ENCODE measurements at regions not wholly inside any gene's neighbourhood (a gene's known extent, or its start where the extent isn't known, plus 50 kb on each side); places are given as distances from the start of the nearest gene placed in this dataset.

DNA sequence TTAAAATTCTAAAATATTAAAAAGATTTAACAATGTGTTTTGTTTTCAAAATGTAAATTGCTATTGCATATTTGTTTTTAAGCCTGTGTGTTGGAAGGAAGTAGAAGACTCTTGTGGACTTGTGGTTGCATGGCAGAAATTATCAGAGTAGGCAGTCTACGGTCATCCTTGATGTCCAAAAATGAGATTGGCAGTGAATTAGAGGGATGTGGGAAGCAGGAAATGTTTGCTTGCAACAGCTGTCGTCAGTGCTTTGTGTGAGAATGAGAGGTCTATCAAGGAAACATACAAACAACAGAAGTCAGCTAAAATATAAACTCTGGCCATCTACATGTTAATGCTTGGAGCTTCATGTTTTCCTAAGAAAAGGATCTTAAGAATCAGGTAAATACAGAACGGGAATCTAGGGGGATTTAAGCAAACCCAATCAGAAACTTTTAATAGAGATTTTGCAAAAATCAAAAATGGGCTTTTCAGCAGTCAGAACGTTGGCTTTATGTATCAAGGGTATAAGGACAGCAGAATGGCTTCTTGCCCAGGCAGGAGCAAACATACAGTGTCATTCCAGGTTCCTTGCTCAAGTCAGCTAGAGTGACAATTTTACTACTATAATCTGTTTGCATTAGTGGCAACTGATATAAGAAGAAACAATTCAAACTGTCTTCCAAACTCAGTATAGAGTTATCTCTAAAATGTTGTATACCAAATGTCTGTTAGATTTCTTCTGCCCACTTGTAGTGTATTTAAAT lies 196.7 kb downstream of the CYB561 start (continued):
- no peak for TF ChIP-seq EZH2 (IDR thresholded peaks at IDR 0.05; ENCODE audit: borderline replicate concordance, low read depth, low read length)

DNA sequence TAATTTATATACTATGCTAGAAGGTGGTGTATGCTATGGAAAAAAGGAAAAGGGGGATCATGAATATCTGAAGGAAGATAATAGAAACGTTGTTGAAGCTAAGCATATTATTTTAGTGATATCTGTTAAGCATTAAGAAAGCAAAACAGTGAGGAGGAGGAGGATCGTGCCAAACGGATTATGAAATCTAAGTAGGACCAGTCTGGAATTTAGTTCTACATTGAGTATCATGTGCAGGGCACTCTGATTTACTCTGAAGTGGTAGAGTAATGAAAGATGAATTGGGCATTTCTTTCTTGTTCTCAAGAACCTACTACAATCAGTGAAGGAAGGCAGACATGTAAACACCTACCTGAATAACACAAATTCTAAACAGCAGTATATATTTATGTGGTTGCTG lies 195.3 kb downstream of the CYB561 start:
- Histone ChIP-seq H3K36me3 (ENCODE audit: control insufficient read depth, insufficient read depth, low read length) (no peaks in the 10 kb centered on the region), H4K20me1 (replicated peaks; ENCODE audit: control insufficient read depth, insufficient read depth, low read length) (no peaks in the 10 kb centered on the region), H3K9me3 (replicated peaks; ENCODE audit: control insufficient read depth, insufficient read depth, low read depth, low read length) (no peaks in the 10 kb centered on the region; the same call in 1 of the 2 replicates), H3K9ac (ENCODE audit: insufficient read depth in 1 of 2, low read depth in 2 of 2, low read length in 2 of 2) (no peak overlapping the region), H3K79me2 (ENCODE audit: control insufficient read depth, insufficient read depth, low read length) (no peaks in the 10 kb centered on the region), H3K9me1 (ENCODE audit: control insufficient read depth, insufficient read depth, low read length) (no peaks in the 10 kb centered on the region), H3K4me3 (no peak overlapping the region), H2AFZ (ENCODE audit: low read depth, low read length) (no peak overlapping the region), H3K4me2 (ENCODE audit: insufficient read depth, low read length) (no peak overlapping the region), H3K4me1 (replicated peaks in 1 of 2; ENCODE audit: control insufficient read depth in 2 of 2, insufficient read depth in 2 of 2, low read length in 2 of 2) (no peaks in the 10 kb centered on the region), H3K27me3 (ENCODE audit: control insufficient read depth in 2 of 2, insufficient read depth in 2 of 2, low read length in 2 of 2) (no peaks in the 10 kb centered on the region), H3K27ac (ENCODE audit: extremely low read depth, low read depth, low read length) (no peak overlapping the region)
- no peak for TF ChIP-seq U2AF2 (optimal IDR thresholded peaks at IDR 0.05; ENCODE audit: low read depth, low read length)
- no peak for TF ChIP-seq CBFA2T3 (IDR thresholded peaks at IDR 0.05)
- DNase-seq (ENCODE audit: extremely low read depth in 1 of 4, low spot score in 3 of 4) (no peak), FAIRE-seq (no peak), ATAC-seq (no peak)
- intact Hi-C loops (cut with micrococcal nuclease) (no loop called here), in situ Hi-C loops (cut with MboI) (no loop called here)
- WGBS (ENCODE audit: insufficient coverage, low coverage, missing lambda C conversion rate), result 15% methylated on average over 3 of the region's 3 CpGs
- ChIA-PET POLR2A (no interaction called here), CTCF (ENCODE audit: low intra/inter-chr PET ratio) (no interaction called here)
- BruUV-seq (replicated peaks), result no TSS peak

DNA sequence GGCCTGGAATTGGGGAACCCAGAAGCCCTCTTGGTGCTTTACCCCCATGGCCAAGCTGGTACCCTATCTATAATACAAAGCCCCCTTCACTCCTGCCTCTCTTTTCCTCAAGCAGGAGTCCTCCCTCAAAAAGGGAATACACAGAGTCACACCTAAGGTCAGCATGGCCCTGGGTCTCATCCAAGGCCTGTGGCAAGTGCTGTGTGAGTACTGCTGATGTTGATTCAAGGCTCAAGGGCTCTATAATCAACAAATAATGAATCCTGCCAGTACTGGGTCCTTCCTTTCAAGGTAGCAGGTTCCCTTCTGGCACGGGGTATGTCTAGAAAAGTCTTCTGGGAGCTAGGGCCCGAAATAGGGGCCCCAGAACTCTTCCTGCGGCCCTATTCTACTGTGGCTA lies 187.3 kb downstream of the CYB561 start:
- H2AFZ ChIP-seq (ENCODE audit: low read depth, low read length), result no peak overlapping the region
- in situ Hi-C loops (cut with MboI) (no loop called here), intact Hi-C loops (cut with micrococcal nuclease) (no loop called here)
- H3K79me2 ChIP-seq (ENCODE audit: control insufficient read depth, insufficient read depth, low read length), result no peaks in the 10 kb centered on the region
- no peak overlapping the region for H3K4me3 ChIP-seq
- ChIA-PET POLR2A (interaction anchor here (0.5 kb wide), 1 partner anchor 49 kb away, joined by 3 read pairs; no protein-coding TSS in a partner anchor), CTCF (ENCODE audit: low intra/inter-chr PET ratio) (no interaction called here)
- ATAC-seq, result no peak
- no peaks in the 10 kb centered on the region for H3K9me1 ChIP-seq (ENCODE audit: control insufficient read depth, insufficient read depth, low read length)
- BruUV-seq (replicated peaks), result no TSS peak
- H3K9me3 ChIP-seq (replicated peaks; ENCODE audit: control insufficient read depth, insufficient read depth, low read depth, low read length), result no peaks in the 10 kb centered on the region
- no peak for FAIRE-seq
- WGBS (ENCODE audit: insufficient coverage, low coverage, missing lambda C conversion rate), result 6% methylated on average over 3 of the region's 3 CpGs
- no peak overlapping the region for H3K9ac ChIP-seq (ENCODE audit: insufficient read depth in 1 of 2, low read depth in 2 of 2, low read length in 2 of 2)
- H3K27me3 ChIP-seq (ENCODE audit: control insufficient read depth in 2 of 2, insufficient read depth in 2 of 2, low read length in 2 of 2), result no peaks in the 10 kb centered on the region
- H3K4me1 ChIP-seq (replicated peaks in 1 of 2; ENCODE audit: control insufficient read depth in 2 of 2, insufficient read depth in 2 of 2, low read length in 2 of 2), result no peaks in the 10 kb centered on the region
- no peaks in the 10 kb centered on the region for H3K36me3 ChIP-seq (ENCODE audit: control insufficient read depth, insufficient read depth, low read length)
- DNase-seq (ENCODE audit: extremely low read depth in 1 of 4, low spot score in 3 of 4), result no peak
- no peaks in the 10 kb centered on the region for H4K20me1 ChIP-seq (replicated peaks; ENCODE audit: control insufficient read depth, insufficient read depth, low read length)
- H3K27ac ChIP-seq (ENCODE audit: extremely low read depth, low read depth, low read length), result no peak overlapping the region
- no peak overlapping the region for H3K4me2 ChIP-seq (ENCODE audit: insufficient read depth, low read length)
- TF ChIP-seq HIVEP1 (CRISPR knock-in tag; IDR thresholded peaks at IDR 0.05) (no peak), POLR2A (conservative IDR thresholded peaks at IDR 0.05) (no peak), ARNT (IDR thresholded peaks at IDR 0.05) (no peak), THRAP3 (IDR thresholded peaks at IDR 0.05; ENCODE audit: borderline replicate concordance) (no peak), ZNF146 (CRISPR knock-in tag; IDR thresholded peaks at IDR 0.05; ENCODE audit: unreplicated experiment) (no peak), ZNF584 (CRISPR knock-in tag; IDR thresholded peaks at IDR 0.05; ENCODE audit: low read depth) (no peak), U2AF2 (optimal IDR thresholded peaks at IDR 0.05; ENCODE audit: low read depth, low read length) (no peak)
- TF ChIP-seq, protein P1, sequence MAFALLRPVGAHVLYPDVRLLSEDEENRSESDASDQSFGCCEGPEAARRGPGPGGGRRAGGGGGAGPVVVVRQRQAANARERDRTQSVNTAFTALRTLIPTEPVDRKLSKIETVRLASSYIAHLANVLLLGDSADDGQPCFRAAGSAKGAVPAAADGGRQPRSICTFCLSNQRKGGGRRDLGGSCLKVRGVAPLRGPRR (CRISPR knock-in tag; IDR thresholded peaks at IDR 0.05), result no peak
- TF ChIP-seq, protein P2, sequence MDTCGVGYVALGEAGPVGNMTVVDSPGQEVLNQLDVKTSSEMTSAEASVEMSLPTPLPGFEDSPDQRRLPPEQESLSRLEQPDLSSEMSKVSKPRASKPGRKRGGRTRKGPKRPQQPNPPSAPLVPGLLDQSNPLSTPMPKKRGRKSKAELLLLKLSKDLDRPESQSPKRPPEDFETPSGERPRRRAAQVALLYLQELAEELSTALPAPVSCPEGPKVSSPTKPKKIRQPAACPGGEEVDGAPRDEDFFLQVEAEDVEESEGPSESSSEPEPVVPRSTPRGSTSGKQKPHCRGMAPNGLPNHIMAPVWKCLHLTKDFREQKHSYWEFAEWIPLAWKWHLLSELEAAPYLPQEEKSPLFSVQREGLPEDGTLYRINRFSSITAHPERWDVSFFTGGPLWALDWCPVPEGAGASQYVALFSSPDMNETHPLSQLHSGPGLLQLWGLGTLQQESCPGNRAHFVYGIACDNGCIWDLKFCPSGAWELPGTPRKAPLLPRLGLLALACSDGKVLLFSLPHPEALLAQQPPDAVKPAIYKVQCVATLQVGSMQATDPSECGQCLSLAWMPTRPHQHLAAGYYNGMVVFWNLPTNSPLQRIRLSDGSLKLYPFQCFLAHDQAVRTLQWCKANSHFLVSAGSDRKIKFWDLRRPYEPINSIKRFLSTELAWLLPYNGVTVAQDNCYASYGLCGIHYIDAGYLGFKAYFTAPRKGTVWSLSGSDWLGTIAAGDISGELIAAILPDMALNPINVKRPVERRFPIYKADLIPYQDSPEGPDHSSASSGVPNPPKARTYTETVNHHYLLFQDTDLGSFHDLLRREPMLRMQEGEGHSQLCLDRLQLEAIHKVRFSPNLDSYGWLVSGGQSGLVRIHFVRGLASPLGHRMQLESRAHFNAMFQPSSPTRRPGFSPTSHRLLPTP (IDR thresholded peaks at IDR 0.05; ENCODE audit: borderline replicate concordance, extremely low read depth, insufficient read length), result no peak
